GM21825 (cell line): ENCODE measurements at regions not wholly inside any gene's neighbourhood (a gene's known extent, or its start where the extent isn't known, plus 50 kb on each side); places are given as distances from the start of the nearest gene placed in this dataset.

Source experiments
- ATAC-seq: cut with Tn5 transposase; IDR thresholded peaks from one replicate; pipeline ENCODE4 v1.9.1; 2021; ENCODE audit warnings: mild to moderate bottlenecking, moderate library complexity; ENCODE audit not compliant: unreplicated experiment

DNA sequence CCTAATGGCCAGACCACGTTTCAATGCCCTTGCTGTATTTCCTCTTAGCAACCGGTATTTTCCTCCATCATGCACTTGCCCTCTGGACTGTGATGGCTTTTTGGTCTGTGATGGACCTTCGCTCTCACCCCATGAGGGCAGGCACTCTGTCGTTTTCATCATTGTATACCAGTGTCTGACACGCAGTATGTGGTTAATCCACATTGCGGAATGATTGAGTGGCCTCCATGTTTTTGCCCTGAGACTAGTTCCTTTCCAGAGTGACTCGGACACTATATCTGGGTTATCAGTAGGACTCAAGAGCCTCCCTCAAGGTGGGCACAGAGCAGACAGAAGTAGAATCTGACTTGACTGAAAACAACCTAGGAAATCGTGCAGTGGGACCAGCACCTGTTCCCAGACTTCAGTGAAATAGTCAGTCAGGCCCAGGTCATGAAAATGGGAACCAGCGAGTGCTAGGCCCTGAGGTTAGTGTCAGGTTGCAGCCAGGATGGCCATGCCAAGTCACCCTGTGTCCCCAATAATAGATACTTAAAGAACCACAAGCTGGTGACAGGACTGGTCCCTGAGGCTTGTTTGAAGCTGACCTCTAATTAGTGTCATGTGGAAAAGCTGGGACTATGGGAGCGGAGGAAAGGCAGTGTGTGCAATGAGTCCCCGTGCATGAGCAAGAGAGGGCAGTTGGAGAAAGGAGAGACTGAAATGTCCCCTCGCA, 464.7 kb downstream of the INSC start:
- ATAC-seq, result no peak

- ATAC-seq, result no peak
Observed at GRCh38 chr11:15580056-15580774, 465.5 kb downstream of the INSC start.

DNA sequence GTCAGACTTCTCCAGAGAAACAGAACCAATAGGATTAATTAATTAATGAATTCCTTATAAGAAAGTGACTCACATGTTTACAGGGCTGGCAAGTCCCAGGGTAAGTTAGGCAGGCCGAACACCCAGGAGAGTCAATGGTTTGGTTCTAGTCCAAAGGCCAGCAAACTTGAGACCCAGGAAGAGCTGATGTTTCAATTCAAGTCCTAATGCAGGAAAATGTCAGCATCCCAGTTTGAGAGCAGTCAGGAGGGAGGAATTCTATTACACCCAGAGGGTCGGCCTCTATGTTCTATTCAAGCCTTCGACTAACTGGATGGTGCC, 466.0 kb downstream of the INSC start:
- ATAC-seq, result no peak

GRCh38 chr11:15584158-15584557, 469.4 kb downstream of the INSC start:
- no peak for ATAC-seq

- ATAC-seq, result no peak
Observed at GRCh38 chr11:15585602-15586331, 471.0 kb downstream of the INSC start.

- no peak for ATAC-seq
Observed at GRCh38 chr11:15586741-15587473, 472.2 kb downstream of the INSC start.

GRCh38 chr11:15589070-15589626, 474.4 kb downstream of the INSC start:
- no peak for ATAC-seq

GRCh38 chr11:15590132-15590531, 475.4 kb downstream of the INSC start:
- ATAC-seq, result no peak

DNA sequence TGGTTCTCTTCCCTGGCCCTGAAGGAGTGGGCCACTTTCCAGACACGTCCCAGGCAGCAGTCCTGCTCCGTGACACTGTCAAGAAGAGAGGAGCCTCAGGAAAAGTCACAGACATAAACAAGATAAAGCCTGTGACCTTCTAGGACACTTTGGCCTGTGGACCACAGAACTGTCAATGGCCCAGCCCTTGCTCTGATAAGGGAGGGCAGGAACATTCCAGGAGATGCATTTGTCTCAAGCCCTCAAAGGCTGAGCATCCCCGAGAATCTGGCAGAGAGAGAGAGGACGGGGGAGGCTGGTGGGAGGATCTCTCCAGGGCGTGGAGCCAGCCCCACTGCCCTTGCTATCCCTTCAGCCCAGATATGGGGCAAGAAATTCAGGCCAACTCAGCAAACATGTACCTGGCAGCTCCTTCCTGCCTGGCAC, 476.4 kb downstream of the INSC start:
- ATAC-seq, result no peak

DNA sequence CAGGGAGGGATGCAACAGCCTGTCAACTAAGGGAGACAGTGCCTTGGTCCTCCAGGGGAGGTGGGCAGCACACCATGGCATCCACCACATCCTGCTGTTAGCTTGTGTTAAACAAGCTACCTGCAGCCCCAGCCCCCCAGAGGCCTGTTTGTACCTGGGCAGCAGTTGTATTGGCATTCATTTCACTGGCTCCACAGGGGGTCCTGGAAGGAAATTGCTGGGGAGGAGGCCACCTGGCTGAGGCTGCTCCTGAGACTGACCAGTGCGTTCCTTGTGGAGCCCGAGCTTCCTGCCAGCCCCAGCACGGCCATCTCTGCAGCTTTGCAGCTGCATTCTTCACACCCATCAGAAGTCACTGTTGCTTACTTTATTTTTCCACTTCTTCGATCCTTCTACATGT, 479.9 kb downstream of the INSC start:
- no peak for ATAC-seq

- no peak for ATAC-seq
Observed at GRCh38 chr11:15599376-15599775, 484.7 kb downstream of the INSC start.

- no peak for ATAC-seq
Observed at GRCh38 chr11:15602047-15602446, 487.3 kb downstream of the INSC start.

DNA sequence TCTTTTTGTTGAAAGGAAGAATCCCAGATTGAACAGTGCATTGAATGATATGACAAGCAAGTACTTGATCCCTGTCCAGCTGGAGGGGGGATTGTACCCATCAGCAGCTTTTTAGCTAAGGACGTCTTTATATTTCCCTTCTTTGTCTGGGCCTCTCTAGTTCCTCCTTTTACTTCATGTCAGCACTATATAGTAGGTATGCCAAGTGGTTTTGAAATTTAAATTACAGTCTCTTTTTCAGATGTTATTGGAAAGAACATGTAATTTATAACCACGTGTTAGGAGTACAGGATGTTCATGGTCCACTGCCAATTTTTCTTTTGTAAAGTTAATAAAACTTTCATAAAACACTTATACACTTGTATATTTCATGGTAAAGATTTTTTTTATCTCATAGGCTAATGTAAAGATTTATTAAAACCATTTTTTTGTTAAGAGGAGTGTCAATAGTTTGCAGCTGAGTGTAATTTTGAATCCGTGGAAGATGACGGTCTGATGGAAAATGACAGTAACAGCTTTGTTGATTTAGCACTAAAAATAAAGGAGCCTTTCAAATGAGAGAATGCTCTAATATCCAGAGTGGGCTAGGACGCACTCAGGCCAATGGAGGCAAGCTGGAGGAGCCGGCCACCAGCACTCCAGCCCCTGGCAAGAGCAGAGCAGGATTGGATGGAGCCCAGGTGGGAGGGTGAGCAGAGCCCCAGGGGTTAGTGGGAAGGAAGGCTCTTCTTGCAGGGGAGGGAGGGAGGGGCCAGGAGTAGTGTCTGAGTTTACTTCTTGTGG, 488.3 kb downstream of the INSC start:
- no peak for ATAC-seq

DNA sequence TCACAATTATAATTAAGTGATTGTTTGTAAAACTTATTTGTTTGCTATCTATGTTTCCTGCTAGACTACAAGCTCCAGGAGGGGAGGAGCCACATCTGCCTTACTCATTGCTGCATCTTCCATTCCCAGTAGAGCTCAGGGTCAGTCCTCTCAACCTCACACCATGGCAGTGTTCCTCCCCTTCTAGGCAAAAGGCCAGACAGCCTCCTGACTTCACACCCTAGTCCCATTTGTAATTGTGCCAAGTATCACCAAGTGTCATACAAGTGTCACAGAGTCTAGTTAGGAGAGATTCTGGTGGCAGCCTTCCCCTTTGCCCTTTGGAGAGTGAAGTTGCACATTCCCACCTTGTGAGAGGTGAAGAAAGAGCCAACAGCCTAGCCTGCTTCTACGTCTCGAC, 490.4 kb downstream of the INSC start:
- ATAC-seq, result no peak

DNA sequence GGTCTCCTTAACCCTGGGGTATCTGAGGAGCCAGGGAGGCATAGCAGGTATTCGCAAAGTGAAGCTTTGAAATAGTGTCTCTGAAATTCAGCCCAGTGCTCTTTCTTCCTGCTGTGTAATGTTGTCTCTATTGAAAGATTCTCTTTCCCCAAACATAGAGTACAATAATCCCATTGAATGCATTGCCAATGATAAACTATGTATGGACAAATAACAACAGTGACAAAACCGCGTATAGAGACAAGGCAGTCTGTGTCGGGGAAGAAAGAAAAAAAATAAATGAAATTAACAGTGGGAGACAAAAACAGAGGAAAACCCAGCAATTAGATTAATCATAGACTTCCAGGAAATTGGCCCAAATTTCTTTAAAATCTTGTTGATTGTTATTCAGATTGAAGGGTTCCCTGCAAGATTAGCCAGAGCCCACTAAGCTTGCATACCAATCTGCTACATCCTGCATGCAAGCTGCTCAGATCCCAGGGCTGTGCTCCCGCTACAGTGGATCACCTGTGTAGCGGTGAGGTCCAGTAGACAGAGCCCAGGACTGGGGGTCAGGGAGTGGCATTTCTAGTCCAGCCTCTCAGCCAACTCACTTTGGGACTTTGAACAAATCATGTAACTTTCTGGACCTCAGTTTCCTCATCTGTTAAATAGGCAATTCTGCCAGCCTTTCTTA, 492.8 kb downstream of the INSC start:
- ATAC-seq, result no peak

GRCh38 chr11:15609445-15609844, 494.7 kb downstream of the INSC start:
- ATAC-seq, result no peak

DNA sequence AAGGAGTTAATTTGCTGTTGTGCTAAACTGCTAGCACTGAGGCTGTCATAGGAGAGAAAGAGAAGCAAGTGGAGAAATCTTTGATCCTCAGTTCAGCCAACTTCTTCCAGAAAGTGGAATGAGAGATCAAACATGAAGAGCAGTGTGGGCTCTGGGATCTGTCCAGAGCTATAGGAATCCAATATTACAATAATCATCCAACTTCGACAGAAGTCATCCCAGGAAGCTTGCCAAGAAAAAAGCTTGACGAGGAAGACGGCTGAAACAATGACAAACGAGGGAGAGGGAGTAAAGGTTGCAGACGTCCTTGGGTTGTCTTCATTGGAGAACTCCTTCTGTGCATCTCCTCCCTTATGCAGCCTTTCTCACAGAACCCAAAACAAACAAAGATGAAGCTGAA, 496.2 kb downstream of the INSC start:
- no peak for ATAC-seq

GRCh38 chr11:15613251-15613650, 498.5 kb downstream of the INSC start:
- no peak for ATAC-seq

- no peak for ATAC-seq
Observed at GRCh38 chr11:15613789-15614188, 499.1 kb downstream of the INSC start.
